HG03060 (cell line): ENCODE measurements at regions not wholly inside any gene's neighbourhood (a gene's known extent, or its start where the extent isn't known, plus 50 kb on each side); places are given as distances from the start of the nearest gene placed in this dataset.
"Not testable (repeated sequence)": the region's sequence is repeated elsewhere in the genome, so short reads cannot be mapped to it uniquely, and the experiment has no call there.

Source experiments
- ATAC-seq: cut with Tn5 transposase; IDR thresholded peaks from one replicate; pipeline ENCODE4 v1.9.1; 2021; ENCODE audit warnings: low read depth, moderate number of reproducible peaks; ENCODE audit not compliant: unreplicated experiment

- ATAC-seq = not testable (repeated sequence)
Measured at GRCh38 chr4:137405833-137406232, 126.5 kb downstream of the PCDH18 start.

- no peak for ATAC-seq
Measured at GRCh38 chr4:137394018-137394417, 138.3 kb downstream of the PCDH18 start.

GRCh38 chr4:137393044-137393443 lies 139.2 kb downstream of the PCDH18 start:
- ATAC-seq = no peak

- ATAC-seq = no peak
Measured at GRCh38 chr4:137390707-137391106, 141.6 kb downstream of the PCDH18 start.

GRCh38 chr4:137389911-137390520 lies 142.3 kb downstream of the PCDH18 start:
- ATAC-seq = no peak

- no peak for ATAC-seq
Measured at GRCh38 chr4:137387924-137388323, 144.4 kb downstream of the PCDH18 start.

GRCh38 chr4:137384476-137384875 lies 147.8 kb downstream of the PCDH18 start:
- ATAC-seq = no peak

GRCh38 chr4:137378821-137379220 lies 153.5 kb downstream of the PCDH18 start:
- no peak for ATAC-seq

- no peak for ATAC-seq
Measured at GRCh38 chr4:137378393-137378792, 153.9 kb downstream of the PCDH18 start.

- ATAC-seq = no peak
Measured at GRCh38 chr4:137376312-137376711, 156.0 kb downstream of the PCDH18 start.

GRCh38 chr4:137375111-137375850 lies 157.0 kb downstream of the PCDH18 start:
- ATAC-seq = no peak

- ATAC-seq = no peak
Measured at GRCh38 chr4:137370679-137371078, 161.6 kb downstream of the PCDH18 start.

GRCh38 chr4:137370206-137370633 lies 162.1 kb downstream of the PCDH18 start:
- ATAC-seq = no peak

GRCh38 chr4:137367620-137368019 lies 164.7 kb downstream of the PCDH18 start:
- no peak for ATAC-seq

- no peak for ATAC-seq
Measured at GRCh38 chr4:137363496-137363895, 168.8 kb downstream of the PCDH18 start.

- no peak for ATAC-seq
Measured at GRCh38 chr4:137361756-137362470, 170.4 kb downstream of the PCDH18 start.

- ATAC-seq = no peak
Measured at GRCh38 chr4:137360761-137361160, 171.5 kb downstream of the PCDH18 start.

- ATAC-seq = no peak
Measured at GRCh38 chr4:137359691-137360315, 172.5 kb downstream of the PCDH18 start.

GRCh38 chr4:137354562-137354961 lies 177.7 kb downstream of the PCDH18 start:
- not testable (repeated sequence) for ATAC-seq

- ATAC-seq = no peak
Measured at GRCh38 chr4:137347371-137347770, 184.9 kb downstream of the PCDH18 start.

- no peak for ATAC-seq
Measured at GRCh38 chr4:137345597-137345996, 186.7 kb downstream of the PCDH18 start.
